GM19023 (cell line): ENCODE measurements at regions not wholly inside any gene's neighbourhood (a gene's known extent, or its start where the extent isn't known, plus 50 kb on each side); places are given as distances from the start of the nearest gene placed in this dataset.
"Not testable (repeated sequence)": the region's sequence is repeated elsewhere in the genome, so short reads cannot be mapped to it uniquely, and the experiment has no call there.

Experiments
- ATAC-seq: cut with Tn5 transposase; IDR thresholded peaks from one replicate; pipeline ENCODE4 v1.9.1; 2021; ENCODE audit warnings: mild to moderate bottlenecking, moderate library complexity; ENCODE audit not compliant: unreplicated experiment

GRCh38 chr22:22371031-22371541 lies 126.5 kb downstream of the VPREB1 start:
- no peak for ATAC-seq

DNA sequence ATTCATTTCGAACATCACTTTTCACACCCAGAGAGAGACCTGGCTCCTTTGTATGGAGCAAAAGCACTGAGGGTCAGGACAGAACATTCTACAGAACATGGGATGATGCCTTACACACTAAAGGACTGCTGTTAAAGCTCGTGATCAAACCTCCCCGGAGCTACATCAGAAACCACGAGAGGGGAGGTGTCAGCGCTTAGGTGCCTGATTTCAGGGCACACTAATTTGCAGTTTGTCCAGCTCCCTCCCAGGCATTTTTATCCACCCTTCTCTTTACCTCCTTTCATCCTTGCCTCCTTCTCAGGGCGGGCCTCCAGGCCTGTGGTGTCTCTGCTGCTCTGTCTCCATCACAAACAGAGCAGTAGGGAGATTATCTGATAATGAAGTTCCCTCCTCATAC lies 127.5 kb downstream of the VPREB1 start:
- no peak for ATAC-seq

DNA sequence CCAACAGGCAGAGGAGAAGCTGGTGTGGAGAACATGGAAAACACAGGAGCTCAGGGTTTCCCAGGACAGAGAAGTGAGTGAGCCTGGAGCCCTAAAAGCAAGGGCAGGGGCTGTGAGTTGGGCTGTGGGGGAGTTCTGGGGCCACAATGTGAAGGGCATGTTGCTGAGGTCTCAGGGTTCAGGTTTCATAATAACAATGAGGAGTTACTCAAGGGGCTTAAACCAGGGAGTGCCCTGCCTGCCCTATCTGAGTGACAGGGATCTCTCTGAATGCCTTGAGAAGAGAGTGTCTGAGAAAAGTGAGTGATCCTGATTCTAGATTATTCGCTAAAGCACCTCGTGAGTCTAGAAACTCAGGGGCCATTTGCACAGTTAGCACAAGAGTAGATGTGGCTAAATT lies 129.6 kb downstream of the VPREB1 start:
- ATAC-seq: no peak

DNA sequence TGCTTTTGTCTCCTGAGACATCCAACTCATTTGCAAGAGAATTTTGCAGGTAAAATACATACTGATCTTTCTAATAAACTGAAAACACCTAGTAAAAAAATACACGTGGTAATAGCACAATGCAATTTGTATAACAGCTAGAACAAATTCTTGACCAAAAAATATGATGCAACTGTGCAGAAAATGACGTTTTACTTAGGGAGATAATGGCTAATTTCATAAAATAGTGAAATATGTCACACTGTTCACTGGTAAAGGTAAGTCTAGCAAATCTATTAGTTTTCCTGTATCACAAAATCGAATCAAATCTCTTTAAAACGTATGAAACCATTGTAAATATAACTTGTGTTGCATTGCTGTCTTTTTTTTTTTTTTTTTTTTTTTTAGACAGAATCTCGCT lies 130.0 kb downstream of the VPREB1 start:
- ATAC-seq: no peak

- ATAC-seq: no peak
These were observed 131.2 kb downstream of the VPREB1 start for GRCh38 chr22:22375576-22376351.

GRCh38 chr22:22376352-22376706 lies 131.7 kb downstream of the VPREB1 start:
- ATAC-seq: no peak

DNA sequence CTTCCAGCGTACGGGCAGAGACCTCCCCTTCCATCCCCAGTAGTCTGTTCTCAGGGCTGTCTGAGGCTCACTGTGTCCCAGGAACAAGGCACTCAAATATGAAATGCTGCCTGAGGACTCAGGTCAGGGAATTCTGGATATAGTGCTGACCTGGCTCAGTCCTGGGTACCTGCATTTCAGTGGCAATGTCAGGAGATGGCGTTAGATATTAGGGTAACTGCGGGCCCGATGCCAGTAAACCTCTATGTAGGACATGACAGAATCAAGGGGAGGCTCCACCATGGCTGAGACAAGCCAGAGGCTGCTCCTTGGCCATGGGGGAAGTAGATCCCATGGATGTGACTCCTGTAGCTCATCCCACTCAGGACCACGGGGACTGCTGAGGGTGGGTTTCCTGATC lies 131.7 kb downstream of the ZNF280B start:
- ATAC-seq: not testable (repeated sequence)

DNA sequence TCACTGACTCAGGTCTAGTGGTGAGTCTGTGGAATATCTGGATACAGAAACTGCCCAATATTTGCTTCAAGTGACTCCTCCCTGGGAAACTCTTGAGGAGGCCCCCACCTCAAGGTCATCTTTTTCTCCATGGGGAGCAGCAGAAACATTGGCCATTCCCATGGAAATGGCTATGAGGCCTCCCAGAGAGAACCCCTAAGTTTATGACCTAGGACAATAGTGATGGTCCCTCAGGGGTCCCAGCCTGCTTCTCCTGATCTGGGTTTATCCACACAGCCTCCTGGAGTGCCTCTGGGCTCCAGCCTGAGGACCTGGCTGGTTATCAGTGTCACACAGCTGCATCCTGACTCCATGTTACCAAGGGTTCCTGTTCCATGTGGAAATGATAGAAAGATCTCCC lies 131.2 kb downstream of the ZNF280B start:
- no peak for ATAC-seq

DNA sequence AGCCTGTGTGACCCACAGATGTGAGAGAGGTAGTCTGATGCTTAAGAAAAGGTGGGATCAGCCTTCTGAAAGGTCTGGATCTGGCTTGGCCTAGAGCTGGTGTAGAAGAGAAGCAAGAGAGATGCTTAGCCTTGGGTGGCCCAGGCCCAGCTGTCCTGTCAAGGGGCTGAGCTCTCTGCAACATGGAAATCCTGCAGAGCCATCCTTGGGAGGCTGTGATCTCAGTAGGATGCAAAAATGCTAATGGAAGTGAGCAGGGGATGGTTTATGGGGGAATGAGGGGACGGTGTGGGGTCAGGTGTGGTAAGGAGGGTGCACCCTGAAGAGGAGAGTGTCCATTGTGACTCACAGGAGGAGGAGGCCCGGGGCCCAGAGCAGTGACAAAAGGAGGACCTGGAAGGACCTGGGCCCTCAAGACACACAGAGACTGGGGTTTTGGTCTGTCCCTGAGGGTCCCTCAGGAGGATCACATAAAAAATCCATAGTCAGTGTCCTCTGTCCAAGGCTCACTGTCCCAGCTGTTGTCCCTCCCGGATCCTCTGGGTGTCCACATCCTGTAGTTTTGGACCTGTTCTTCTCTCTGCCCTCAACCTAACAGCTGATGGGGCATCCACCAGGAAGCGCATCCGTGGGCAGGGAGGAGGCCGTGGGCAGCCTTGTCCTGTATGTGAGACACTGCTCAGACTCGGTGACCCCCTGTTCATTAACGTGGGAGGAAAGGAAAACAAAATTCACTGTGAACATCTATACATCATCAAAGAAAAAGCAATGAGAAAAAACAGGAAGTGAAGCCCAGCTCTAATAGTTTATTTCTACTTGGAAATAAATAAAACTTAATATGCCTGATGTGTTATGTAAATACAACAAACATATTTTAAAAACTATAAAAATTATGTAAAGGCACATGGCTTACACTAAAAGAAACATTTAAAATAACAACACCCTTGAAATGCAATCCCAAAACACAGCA lies 129.8 kb downstream of the ZNF280B start:
- ATAC-seq: no peak

DNA sequence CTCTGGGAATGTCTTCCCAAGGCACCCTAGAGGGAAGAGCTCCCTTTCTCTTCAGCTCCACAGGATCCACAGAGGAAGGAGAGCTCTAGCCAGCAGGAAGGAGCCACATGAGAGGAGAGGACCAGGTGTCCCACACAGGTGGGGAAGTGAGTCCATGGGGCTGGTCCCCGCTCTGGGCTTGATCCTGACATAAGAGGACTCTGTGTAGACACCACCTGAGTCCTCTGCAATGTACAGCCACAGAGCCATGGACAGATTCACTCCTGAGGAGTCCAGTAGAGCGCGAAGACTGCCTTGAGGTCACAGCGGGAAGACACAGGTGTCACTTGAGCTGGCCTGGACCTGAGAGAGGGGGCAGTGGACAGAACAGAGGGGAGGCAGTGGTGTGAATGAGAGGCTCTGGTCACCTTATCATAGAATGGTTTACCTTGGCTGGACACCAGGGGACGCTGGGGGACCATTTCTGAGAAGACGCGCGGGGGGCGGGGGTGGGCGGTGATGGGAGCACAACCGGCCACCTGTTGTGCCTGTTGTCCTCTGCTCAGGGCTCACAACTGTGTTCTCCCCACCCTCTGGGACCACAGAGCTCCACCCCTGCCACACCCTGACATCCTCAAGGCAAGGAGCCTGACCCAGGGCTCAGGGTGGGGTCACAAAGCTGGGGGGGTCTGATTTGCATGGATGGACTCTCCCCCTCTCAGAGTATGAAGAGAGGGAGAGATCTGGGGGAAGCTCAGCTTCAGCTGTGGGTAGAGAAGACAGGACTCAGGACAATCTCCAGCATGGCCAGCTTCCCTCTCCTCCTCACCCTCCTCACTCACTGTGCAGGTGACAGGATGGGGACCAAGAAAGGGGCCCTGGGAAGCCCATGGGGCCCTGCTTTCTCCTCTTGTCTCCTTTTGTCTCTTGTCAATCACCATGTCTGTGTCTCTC lies 128.2 kb downstream of the ZNF280B start:
- ATAC-seq: no peak

DNA sequence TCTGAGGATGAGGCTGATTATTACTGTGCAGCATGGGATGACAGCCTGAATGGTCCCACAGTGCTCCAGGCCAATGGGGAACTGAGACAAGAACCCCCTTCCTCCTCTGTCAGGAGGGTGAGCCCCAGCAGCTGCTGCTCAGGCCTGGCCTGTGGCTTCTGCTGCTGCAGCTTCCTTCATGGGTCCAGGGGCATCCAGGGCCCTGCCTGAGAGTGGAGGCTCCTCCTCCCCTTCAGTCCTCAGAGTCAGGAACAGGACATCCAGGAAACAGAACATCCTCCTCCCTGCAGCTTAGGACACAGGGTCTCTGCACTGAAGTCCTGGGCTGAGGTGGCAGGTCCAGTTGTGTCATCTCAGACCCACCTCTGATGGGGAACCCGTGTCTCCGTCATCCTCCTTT lies 127.2 kb downstream of the ZNF280B start:
- not testable (repeated sequence) for ATAC-seq

- no peak for ATAC-seq
These were observed 124.3 kb downstream of the ZNF280B start for GRCh38 chr22:22384267-22384666.

- no peak for ATAC-seq
These were observed 123.8 kb downstream of the ZNF280B start for GRCh38 chr22:22384668-22385244.

GRCh38 chr22:22386602-22387385 lies 121.7 kb downstream of the ZNF280B start:
- ATAC-seq: no peak

DNA sequence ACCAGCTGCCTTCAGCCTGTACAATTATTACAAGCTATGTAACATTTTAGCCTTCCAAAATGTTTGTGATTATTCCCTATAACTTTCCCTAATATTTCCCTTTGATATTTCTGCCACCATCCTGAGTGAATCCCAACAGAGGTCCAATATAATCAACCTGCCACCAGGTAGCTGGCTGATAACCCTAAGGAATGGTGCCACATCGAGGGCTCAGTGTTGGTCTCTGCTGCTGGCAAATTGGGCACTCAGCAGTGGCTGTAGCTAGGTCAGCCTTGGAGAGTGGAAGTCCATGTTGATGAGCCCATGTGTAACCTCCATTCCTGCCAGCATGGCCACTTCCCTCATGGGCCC lies 121.2 kb downstream of the ZNF280B start:
- no peak for ATAC-seq

GRCh38 chr22:22388090-22388489 lies 120.5 kb downstream of the ZNF280B start:
- no peak for ATAC-seq

GRCh38 chr22:22388494-22388893 lies 120.0 kb downstream of the ZNF280B start:
- ATAC-seq: no peak

DNA sequence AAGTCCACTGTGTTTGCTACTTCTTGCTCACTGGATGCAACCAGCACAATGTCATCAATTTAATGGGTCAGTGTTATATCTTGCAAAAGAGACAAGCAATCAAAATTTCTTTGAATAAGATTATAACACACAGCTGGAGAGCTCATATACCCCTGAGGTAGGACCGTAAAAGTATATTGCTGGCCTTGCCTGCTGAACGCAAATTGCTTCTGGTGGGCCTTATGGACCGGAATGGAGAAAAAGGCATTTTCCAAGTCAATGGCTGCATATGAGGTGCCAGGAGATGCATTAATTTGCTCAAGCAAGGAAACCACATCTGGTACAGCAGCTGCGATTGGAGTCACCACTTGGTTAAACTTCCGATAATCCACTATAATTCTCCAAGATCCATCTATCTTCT lies 119.1 kb downstream of the ZNF280B start:
- ATAC-seq: no peak

GRCh38 chr22:22390989-22391388 lies 117.6 kb downstream of the ZNF280B start:
- no peak for ATAC-seq

- no peak for ATAC-seq
These were observed 117.0 kb downstream of the ZNF280B start for GRCh38 chr22:22391543-22391942.
